Neural progenitor cell (in vitro differentiated cells): ENCODE measurements at regions not wholly inside any gene's neighbourhood (a gene's known extent, or its start where the extent isn't known, plus 50 kb on each side); places are given as distances from the start of the nearest gene placed in this dataset.
"Not testable (repeated sequence)": the region's sequence is repeated elsewhere in the genome, so short reads cannot be mapped to it uniquely, and the experiment has no call there.

Experiments used
- DNase-seq: peaks from one replicate; pipeline ENCODE4 v3.0.0-alpha.2; 2016; ENCODE audit warnings: low spot score
- H2AFZ ChIP-seq: fragments of 200-600 bp; sonication (generic); replicated peaks from 2 replicates; pipeline ENCODE4 v1.6.1; 2016; ENCODE audit warnings: antibody characterized with exemption
- H3F3A ChIP-seq: fragments of 200-600 bp; sonication (generic); 2 replicates; pipeline ENCODE4 v1.6.1; 2016; ENCODE audit warnings: antibody characterized with exemption, low read depth
- H3K27ac ChIP-seq: fragments of 200-600 bp; sonication (generic); 2 replicates; pipeline ENCODE4 v1.5.1; 2016; ENCODE audit warnings: mild to moderate bottlenecking
- H3K27me3 ChIP-seq: fragments of 200-600 bp; sonication (generic); 2 replicates; pipeline ENCODE4 v1.6.1; 2016; ENCODE audit warnings: mild to moderate bottlenecking, moderate library complexity
- H3K36me3 ChIP-seq: fragments of 200-600 bp; sonication (generic); 2 replicates; pipeline ENCODE4 v1.5.1; 2016
- H3K4me1 ChIP-seq: fragments of 200-600 bp; sonication (generic); 2 replicates; pipeline ENCODE4 v1.6.1; 2016; ENCODE audit warnings: mixed run types
- H3K4me2 ChIP-seq: fragments of 200-600 bp; sonication (generic); 2 replicates; pipeline ENCODE4 v1.6.1; 2016
- H3K4me3 ChIP-seq: fragments of 200-600 bp; sonication (generic); 2 replicates; pipeline ENCODE4 v1.5.1; 2016
- H3K79me2 ChIP-seq: fragments of 200-600 bp; sonication (generic); 2 replicates; pipeline ENCODE4 v1.6.1; 2016; ENCODE audit warnings: low read depth
- H3K9ac ChIP-seq: fragments of 200-600 bp; sonication (generic); 2 replicates; pipeline ENCODE4 v1.6.1; 2016
- H3K9me3 ChIP-seq: fragments of 200-600 bp; sonication (generic); 2 replicates; pipeline ENCODE4 v1.5.1; 2016; ENCODE audit warnings: low read depth
- H4K20me1 ChIP-seq: fragments of 200-600 bp; sonication (generic); 2 replicates; pipeline ENCODE4 v1.6.1; 2016; ENCODE audit warnings: low read depth
- H3K27ac Mint-ChIP-seq: 3 replicates; pipeline ENCODE4 v1.8.0; 2021; ENCODE audit warnings: mixed read lengths
- H3K27me3 Mint-ChIP-seq: 2 replicates; pipeline ENCODE4 v1.8.0; 2022; ENCODE audit warnings: low read depth, mild to moderate bottlenecking, inconsistent platforms, moderate library complexity, mixed read lengths; ENCODE audit not compliant: insufficient read depth
- H3K36me3 Mint-ChIP-seq: 3 replicates; pipeline ENCODE4 v1.8.0; 2021; ENCODE audit warnings: mixed read lengths
- H3K4me1 Mint-ChIP-seq: 3 replicates; pipeline ENCODE4 v1.8.0; 2021; ENCODE audit warnings: mixed read lengths
- H3K4me3 Mint-ChIP-seq: 3 replicates; pipeline ENCODE4 v1.8.0; 2021; ENCODE audit warnings: mild to moderate bottlenecking, moderate library complexity, mixed read lengths
- H3K9me3 Mint-ChIP-seq: 3 replicates; pipeline ENCODE4 v1.8.0; 2020; ENCODE audit warnings: mixed read lengths
- CTCF ChIP-seq: fragments of 200-600 bp; sonication (generic); IDR thresholded peaks from 2 replicates; pipeline ENCODE4 v1.5.1; 2017; ENCODE audit warnings: antibody characterized with exemption, mild to moderate bottlenecking
- EZH2 ChIP-seq: fragments of 200-600 bp; sonication (generic); IDR thresholded peaks from 2 replicates; pipeline ENCODE4 v1.6.1; 2017; ENCODE audit warnings: antibody characterized with exemption, mild to moderate bottlenecking, moderate library complexity
- EZH2phosphoT487 ChIP-seq: fragments of 200-600 bp; sonication (generic); IDR thresholded peaks from 2 replicates; pipeline ENCODE4 v1.6.1; 2017; ENCODE audit warnings: antibody characterized with exemption

GRCh38 chr5:101455048-101455447 lies 552.0 kb upstream of the ST8SIA4 start:
- Histone ChIP-seq H4K20me1 (no peaks in the 10 kb centered on the region), H3K9me3 (no peaks in the 10 kb centered on the region), H3K9ac (no peak overlapping the region), H2AFZ (no peak overlapping the region), H3K4me1 (no peaks in the 10 kb centered on the region), H3K36me3 (no peaks in the 10 kb centered on the region), H3K27ac (no peak overlapping the region), H3K4me2 (no peak overlapping the region), H3K27me3 (no peaks in the 10 kb centered on the region), H3K4me3 (no peak overlapping the region), H3F3A (no peaks in the 10 kb centered on the region), H3K79me2 (no peaks in the 10 kb centered on the region)
- no peaks in the 10 kb centered on the region for H3K27me3 Mint-ChIP-seq
- peaks cover 3% of the 10 kb centered on the region for H3K4me1 Mint-ChIP-seq
- H3K27ac Mint-ChIP-seq, result no peak overlapping the region
- no peak for DNase-seq
- H3K4me3 Mint-ChIP-seq, result no peak overlapping the region
- H3K36me3 Mint-ChIP-seq, result no peaks in the 10 kb centered on the region
- no peaks in the 10 kb centered on the region for H3K9me3 Mint-ChIP-seq
- TF ChIP-seq EZH2phosphoT487 (no peak), CTCF (no peak), EZH2 (no peak)

GRCh38 chr5:101442281-101442680 lies 539.2 kb upstream of the ST8SIA4 start:
- H3K27me3 Mint-ChIP-seq, H3K4me3 Mint-ChIP-seq: not testable (repeated sequence)
- H3K9me3 Mint-ChIP-seq, result peaks cover 16% of the 10 kb centered on the region

GRCh38 chr5:101440173-101440572 lies 537.1 kb upstream of the ST8SIA4 start:
- H3K9ac ChIP-seq, result no peak overlapping the region
- DNase-seq, result no peak
- no peaks in the 10 kb centered on the region for H3F3A ChIP-seq
- no peaks in the 10 kb centered on the region for H3K27me3 Mint-ChIP-seq
- no peaks in the 10 kb centered on the region for H4K20me1 ChIP-seq
- H3K4me1 Mint-ChIP-seq, result peaks cover 6% of the 10 kb centered on the region
- TF ChIP-seq EZH2 (no peak), CTCF (no peak), EZH2phosphoT487 (no peak)
- H3K36me3 Mint-ChIP-seq, result no peaks in the 10 kb centered on the region
- no peaks in the 10 kb centered on the region for H3K4me1 ChIP-seq
- H3K4me2 ChIP-seq, result no peak overlapping the region
- no peaks in the 10 kb centered on the region for H3K27me3 ChIP-seq
- H3K79me2 ChIP-seq, result no peaks in the 10 kb centered on the region
- H3K36me3 ChIP-seq, result no peaks in the 10 kb centered on the region
- H3K4me3 ChIP-seq, result no peak overlapping the region
- no peak overlapping the region for H3K27ac ChIP-seq
- H3K9me3 Mint-ChIP-seq, result peaks cover 15% of the 10 kb centered on the region
- no peaks in the 10 kb centered on the region for H3K9me3 ChIP-seq
- H3K4me3 Mint-ChIP-seq, result no peak overlapping the region
- H2AFZ ChIP-seq, result no peak overlapping the region
- no peak overlapping the region for H3K27ac Mint-ChIP-seq

More at GRCh38 chr5:101442281-101442680, 539.2 kb upstream of the ST8SIA4 start:
- not testable (repeated sequence) for H4K20me1 ChIP-seq, H3K27ac Mint-ChIP-seq, H3K4me1 Mint-ChIP-seq, H3K9me3 ChIP-seq, H3K4me2 ChIP-seq, H3F3A ChIP-seq, H3K4me3 ChIP-seq, H3K27ac ChIP-seq, DNase-seq, H2AFZ ChIP-seq, H3K79me2 ChIP-seq, H3K4me1 ChIP-seq, H3K36me3 ChIP-seq, H3K36me3 Mint-ChIP-seq, H3K9ac ChIP-seq, H3K27me3 ChIP-seq

- H3K27me3 Mint-ChIP-seq, result no peaks in the 10 kb centered on the region
Observed at GRCh38 chr5:101437351-101437750, 534.3 kb upstream of the ST8SIA4 start.

More at GRCh38 chr5:101437351-101437750, 534.3 kb upstream of the ST8SIA4 start:
- Histone ChIP-seq H2AFZ (no peak overlapping the region), H3F3A (no peaks in the 10 kb centered on the region), H3K9me3 (no peaks in the 10 kb centered on the region), H3K4me3 (no peak overlapping the region), H3K9ac (no peak overlapping the region), H3K4me2 (no peak overlapping the region), H3K79me2 (no peaks in the 10 kb centered on the region), H3K4me1 (no peaks in the 10 kb centered on the region), H3K36me3 (no peaks in the 10 kb centered on the region), H3K27me3 (no peaks in the 10 kb centered on the region), H4K20me1 (no peaks in the 10 kb centered on the region), H3K27ac (no peak overlapping the region)
- Mint-ChIP-seq H3K4me3 (no peak overlapping the region), H3K9me3 (no peaks in the 10 kb centered on the region), H3K27ac (no peak overlapping the region), H3K4me1 (peaks cover 6% of the 10 kb centered on the region), H3K36me3 (no peaks in the 10 kb centered on the region)
- TF ChIP-seq CTCF (no peak), EZH2phosphoT487 (no peak), EZH2 (no peak)
- DNase-seq, result no peak
